Stimulated activated naive CD8-positive, alpha-beta T cell treated with anti-CD3 and anti-CD28 coated beads, Interleukin-15, amount 100 ng/mL, for 72 hours (primary cell): ENCODE measurements at regions not wholly inside any gene's neighbourhood (a gene's known extent, or its start where the extent isn't known, plus 50 kb on each side); places are given as distances from the start of the nearest gene placed in this dataset.
A peak's percentile ranks its signal among the peaks of the same experiment; 100 is the strongest.

Experiments used
- ATAC-seq: fragments of 150-1000 bp; cut with Tn5 transposase; 2 replicates; pipeline ENCODE4 v1.10.0; 2021; ENCODE audit warnings: mild to moderate bottlenecking, moderate library complexity
- DNase-seq, 2 donors: peaks; one replicate each; pipeline ENCODE4 v3.0.0; 2021 to 2022
- H3K27ac Mint-ChIP-seq, 2 donors: one replicate each; pipeline ENCODE4 v1.8.0; 2022; ENCODE audit warnings: mild to moderate bottlenecking in 2 of 2, mixed read lengths in 2 of 2, moderate library complexity in 2 of 2
- H3K27me3 Mint-ChIP-seq: one replicate; pipeline ENCODE4 v1.8.0; 2022; ENCODE audit warnings: mixed read lengths
- H3K4me1 Mint-ChIP-seq: one replicate; pipeline ENCODE4 v1.8.0; 2022; ENCODE audit warnings: mild to moderate bottlenecking, mixed read lengths
- H3K4me3 Mint-ChIP-seq, 2 donors: one replicate each; pipeline ENCODE4 v1.8.0; 2022; ENCODE audit warnings: mild to moderate bottlenecking in 2 of 2, mixed read lengths in 2 of 2, moderate library complexity in 1 of 2
- H3K9me3 Mint-ChIP-seq, 2 donors: one replicate each; pipeline ENCODE4 v1.8.0; 2022; ENCODE audit warnings: mixed read lengths in 2 of 2

- no peak for DNase-seq
- H3K4me3 Mint-ChIP-seq, result no peak overlapping the region
Measured at GRCh38 chr14:97337670-97338069, 540.5 kb downstream of the VRK1 start.

GRCh38 chr14:97344666-97345065, 547.5 kb downstream of the VRK1 start:
- Mint-ChIP-seq H3K9me3 (peaks cover 12 to 22% of the 10 kb centered on the region in 2 donors), H3K27ac (no peak overlapping the region), H3K4me1 (no peaks in the 10 kb centered on the region), H3K27me3 (no peaks in the 10 kb centered on the region), H3K4me3 (no peak overlapping the region)
- DNase-seq, result no peak
- no peak for ATAC-seq

More at GRCh38 chr14:97337670-97338069, 540.5 kb downstream of the VRK1 start:
- no peak for ATAC-seq
- Mint-ChIP-seq H3K4me1 (peaks cover 13% of the 10 kb centered on the region), H3K9me3 (peaks cover 18 to 31% of the 10 kb centered on the region in 2 donors), H3K27ac (no peak overlapping the region), H3K27me3 (no peaks in the 10 kb centered on the region)

GRCh38 chr14:97346675-97347074, 549.5 kb downstream of the VRK1 start:
- ATAC-seq (no peak), DNase-seq (no peak)
- Mint-ChIP-seq H3K27me3 (no peaks in the 10 kb centered on the region), H3K4me1 (no peaks in the 10 kb centered on the region), H3K4me3 (no peak overlapping the region), H3K27ac (no peak overlapping the region), H3K9me3 (peaks cover 4% of the 10 kb centered on the region in 2 donors)

GRCh38 chr14:97349463-97349862, 552.3 kb downstream of the VRK1 start:
- Mint-ChIP-seq H3K4me3 (no peak overlapping the region), H3K27me3 (no peaks in the 10 kb centered on the region), H3K4me1 (no peaks in the 10 kb centered on the region), H3K9me3 (no peaks in the 10 kb centered on the region), H3K27ac (no peak overlapping the region)
- DNase-seq (no peak), ATAC-seq (no peak)

- DNase-seq, result no peak
- no peak overlapping the region for H3K4me3 Mint-ChIP-seq
- peak overlapping the region in 1 of 2 donors; percentile 81 for H3K27ac Mint-ChIP-seq
- H3K4me1 Mint-ChIP-seq, result no peaks in the 10 kb centered on the region
- peaks cover 0 to 2% of the 10 kb centered on the region in 2 donors for H3K9me3 Mint-ChIP-seq
- no peak for ATAC-seq
- H3K27me3 Mint-ChIP-seq, result no peaks in the 10 kb centered on the region
Measured at GRCh38 chr14:97349946-97350345, 552.8 kb downstream of the VRK1 start.

GRCh38 chr14:97350415-97350814, 553.2 kb downstream of the VRK1 start:
- DNase-seq, result no peak
- H3K4me1 Mint-ChIP-seq, result no peaks in the 10 kb centered on the region
- ATAC-seq, result no peak
- no peak overlapping the region for H3K4me3 Mint-ChIP-seq
- H3K27me3 Mint-ChIP-seq, result no peaks in the 10 kb centered on the region
- peak overlapping the region in 1 of 2 donors; percentile 81 for H3K27ac Mint-ChIP-seq
- H3K9me3 Mint-ChIP-seq, result peaks cover 0 to 6% of the 10 kb centered on the region in 2 donors

GRCh38 chr14:97350894-97351731, 553.9 kb downstream of the VRK1 start:
- Mint-ChIP-seq H3K9me3 (peaks cover 0 to 6% of the 10 kb centered on the region in 2 donors), H3K4me1 (no peaks in the 10 kb centered on the region), H3K27me3 (no peaks in the 10 kb centered on the region), H3K27ac (no peak overlapping the region), H3K4me3 (no peak overlapping the region)
- DNase-seq, result no peak
- no peak for ATAC-seq

- ATAC-seq (no peak), DNase-seq (no peak)
- H3K27ac Mint-ChIP-seq, result no peak overlapping the region
- no peak overlapping the region for H3K4me3 Mint-ChIP-seq
- H3K9me3 Mint-ChIP-seq, result peaks cover 0 to 6% of the 10 kb centered on the region in 2 donors
- no peaks in the 10 kb centered on the region for H3K27me3 Mint-ChIP-seq
- H3K4me1 Mint-ChIP-seq, result peaks cover 6% of the 10 kb centered on the region
Measured at GRCh38 chr14:97353102-97353501, 555.9 kb downstream of the VRK1 start.

GRCh38 chr14:97354119-97354722, 557.0 kb downstream of the VRK1 start:
- Mint-ChIP-seq H3K4me1 (peaks cover 6% of the 10 kb centered on the region), H3K4me3 (no peak overlapping the region), H3K27me3 (no peaks in the 10 kb centered on the region), H3K27ac (no peak overlapping the region), H3K9me3 (peaks cover 0 to 6% of the 10 kb centered on the region in 2 donors)
- no peak for ATAC-seq
- no peak for DNase-seq

- no peaks in the 10 kb centered on the region for H3K27me3 Mint-ChIP-seq
- H3K4me1 Mint-ChIP-seq, result peaks cover 6% of the 10 kb centered on the region
- peaks cover 0 to 6% of the 10 kb centered on the region in 2 donors for H3K9me3 Mint-ChIP-seq
- ATAC-seq (no peak), DNase-seq (no peak)
- no peak overlapping the region for H3K27ac Mint-ChIP-seq
- no peak overlapping the region for H3K4me3 Mint-ChIP-seq
Measured at GRCh38 chr14:97359341-97359740, 562.2 kb downstream of the VRK1 start.

- no peak overlapping the region for H3K4me3 Mint-ChIP-seq
- H3K9me3 Mint-ChIP-seq, result no peaks in the 10 kb centered on the region
- no peaks in the 10 kb centered on the region for H3K27me3 Mint-ChIP-seq
- no peak overlapping the region for H3K27ac Mint-ChIP-seq
- ATAC-seq, result no peak
- H3K4me1 Mint-ChIP-seq, result peaks cover 6% of the 10 kb centered on the region
- no peak for DNase-seq
Measured at GRCh38 chr14:97361181-97361580, 564.0 kb downstream of the VRK1 start.

GRCh38 chr14:97361958-97362357, 564.8 kb downstream of the VRK1 start:
- DNase-seq (no peak), ATAC-seq (no peak)
- H3K4me1 Mint-ChIP-seq, result no peaks in the 10 kb centered on the region
- H3K4me3 Mint-ChIP-seq, result no peak overlapping the region
- H3K27me3 Mint-ChIP-seq, result no peaks in the 10 kb centered on the region
- H3K9me3 Mint-ChIP-seq, result no peaks in the 10 kb centered on the region
- H3K27ac Mint-ChIP-seq, result no peak overlapping the region

GRCh38 chr14:97366400-97366799, 569.2 kb downstream of the VRK1 start:
- Mint-ChIP-seq H3K27me3 (no peaks in the 10 kb centered on the region), H3K9me3 (peaks cover 0 to 6% of the 10 kb centered on the region in 2 donors), H3K27ac (no peak overlapping the region), H3K4me3 (no peak overlapping the region), H3K4me1 (no peaks in the 10 kb centered on the region)
- ATAC-seq (no peak), DNase-seq (no peak)

GRCh38 chr14:97367278-97367677, 570.1 kb downstream of the VRK1 start:
- no peak overlapping the region for H3K4me3 Mint-ChIP-seq
- H3K4me1 Mint-ChIP-seq, result no peaks in the 10 kb centered on the region
- no peak for DNase-seq
- no peaks in the 10 kb centered on the region for H3K27me3 Mint-ChIP-seq
- ATAC-seq, result no peak
- no peak overlapping the region for H3K27ac Mint-ChIP-seq
- peaks cover 0 to 6% of the 10 kb centered on the region in 2 donors for H3K9me3 Mint-ChIP-seq

GRCh38 chr14:97368049-97368448, 570.9 kb downstream of the VRK1 start:
- ATAC-seq (no peak), DNase-seq (no peak)
- no peaks in the 10 kb centered on the region for H3K27me3 Mint-ChIP-seq
- no peaks in the 10 kb centered on the region for H3K4me1 Mint-ChIP-seq
- H3K9me3 Mint-ChIP-seq, result peaks cover 0 to 6% of the 10 kb centered on the region in 2 donors
- peak overlapping the region in 1 of 2 donors; percentile 74 for H3K27ac Mint-ChIP-seq
- H3K4me3 Mint-ChIP-seq, result no peak overlapping the region

- ATAC-seq (no peak), DNase-seq (no peak)
- Mint-ChIP-seq H3K4me3 (no peak overlapping the region), H3K27ac (no peak overlapping the region), H3K9me3 (peaks cover 0 to 6% of the 10 kb centered on the region in 2 donors), H3K27me3 (no peaks in the 10 kb centered on the region), H3K4me1 (peaks cover 5% of the 10 kb centered on the region)
Measured at GRCh38 chr14:97368900-97369564, 571.9 kb downstream of the VRK1 start.
